SK-N-SH (cell line): ENCODE measurements at regions not wholly inside any gene's neighbourhood (a gene's known extent, or its start where the extent isn't known, plus 50 kb on each side); places are given as distances from the start of the nearest gene placed in this dataset.

Experiments used
- CTCF ChIA-PET: fragments of 300-600, 350-600 bp; formaldehyde crosslinking; extraction: SDS; loops from one replicate; lab custom pipeline; 2021; lab: Yijun Ruan, JAX
- POLR2A ChIA-PET: fragments of 350-600 bp; sonication (Branson Sonifier 250); formaldehyde crosslinking; extraction: SDS; loops from one replicate; lab custom pipeline; 2020; ENCODE audit warnings: antibody characterized with exemption, inconsistent platforms; lab: Yijun Ruan, JAX
- DNase-seq: peaks from one replicate; pipeline ENCODE4 v3.0.0; 2012
- H2AFZ ChIP-seq: fragments of 200-600 bp; sonication (generic); 2 replicates; pipeline ENCODE4 v1.8.1; 2016; ENCODE audit warnings: antibody characterized with exemption, mild to moderate bottlenecking, low read depth
- H3F3A ChIP-seq: fragments of 200-600 bp; sonication (generic); replicated peaks from 2 replicates; pipeline ENCODE3; 2016; ENCODE audit warnings: antibody characterized with exemption, mild to moderate bottlenecking; ENCODE audit not compliant: insufficient read depth
- H3K27ac ChIP-seq, 2 experiments: fragments of 200-500 bp in 1 of 2; fragments of 200-600 bp in 1 of 2; sonication (Bioruptor generic) in 1 of 2; sonication (generic), shearing (Covaris generic) in 1 of 2; 2 replicates each; pipeline versions ENCODE4 v1.5.1 to v1.6.1; 2014 to 2016; ENCODE audit warnings: low read depth in 2 of 2, inconsistent platforms in 1 of 2, low read length in 1 of 2, mild to moderate bottlenecking in 1 of 2, mixed read lengths in 1 of 2
- H3K27me3 ChIP-seq: fragments of 200-600 bp; sonication (generic), shearing (Covaris generic); 2 replicates; pipeline ENCODE4 v1.6.1; 2016; ENCODE audit warnings: mixed run types; ENCODE audit not compliant: insufficient read depth
- H3K36me3 ChIP-seq, 2 experiments: fragments of 200-500 bp in 1 of 2; fragments of 200-600 bp in 1 of 2; sonication (Bioruptor generic) in 1 of 2; sonication (generic) in 1 of 2; replicated peaks in 1 of 2; 2 replicates each; pipeline versions ENCODE3 to v1.5.1; 2014 to 2016; ENCODE audit warnings: low read length in 1 of 2, mild to moderate bottlenecking in 1 of 2; ENCODE audit not compliant: insufficient read depth in 2 of 2, control insufficient read depth in 1 of 2
- H3K4me1 ChIP-seq, 2 experiments: fragments of 200-500 bp in 1 of 2; fragments of 200-600 bp in 1 of 2; sonication (Bioruptor generic) in 1 of 2; sonication (generic), shearing (Covaris generic) in 1 of 2; 2 replicates each; pipeline versions ENCODE4 v1.5.1 to v1.6.1; 2014 to 2016; ENCODE audit warnings: low read depth in 1 of 2, low read length in 1 of 2, mixed run types in 1 of 2; ENCODE audit not compliant: insufficient read depth in 2 of 2, control insufficient read depth in 1 of 2
- H3K4me2 ChIP-seq: fragments of 200-600 bp; sonication (generic), shearing (Covaris generic); 2 replicates; pipeline ENCODE4 v1.6.1; 2017; ENCODE audit warnings: mixed run types
- H3K4me3 ChIP-seq, 2 experiments: fragments of 200-500 bp in 1 of 2; fragments of 200-600 bp in 1 of 2; sonication (Bioruptor generic) in 1 of 2; sonication (generic), shearing (Covaris generic) in 1 of 2; 2 replicates each; pipeline versions ENCODE4 v1.5.1 to v1.8.1; 2014 to 2016; ENCODE audit warnings: low read depth in 2 of 2, inconsistent platforms in 1 of 2, low read length in 1 of 2, mild to moderate bottlenecking in 1 of 2, mixed read lengths in 1 of 2, moderate library complexity in 1 of 2
- H3K79me2 ChIP-seq: fragments of 200-600 bp; sonication (generic); 2 replicates; pipeline ENCODE4 v1.8.1; 2017; ENCODE audit warnings: mild to moderate bottlenecking; ENCODE audit not compliant: insufficient read depth
- H3K9ac ChIP-seq: fragments of 200-600 bp; sonication (generic); 2 replicates; pipeline ENCODE4 v1.6.1; 2017; ENCODE audit warnings: mixed run types
- H3K9me2 ChIP-seq: fragments of 200-600 bp; sonication (generic); 2 replicates; pipeline ENCODE4 v1.6.1; 2017; ENCODE audit warnings: mixed run types
- H3K9me3 ChIP-seq: fragments of 200-600 bp; sonication (generic); 2 replicates; pipeline ENCODE4 v1.6.1; 2017; ENCODE audit warnings: mixed run types, mild to moderate bottlenecking, moderate library complexity
- H4K20me1 ChIP-seq: fragments of 200-600 bp; sonication (generic); 2 replicates; pipeline ENCODE4 v1.6.1; 2017; ENCODE audit warnings: mild to moderate bottlenecking, mixed run types; ENCODE audit not compliant: insufficient read depth
- ELF1 ChIP-seq: IDR thresholded peaks from 2 replicates; pipeline ENCODE4 v1.4.0; 2012
- FOSL2 ChIP-seq: IDR thresholded peaks from 2 replicates; pipeline ENCODE4 v1.4.0; 2012; ENCODE audit warnings: low read depth, mild to moderate bottlenecking, moderate library complexity, borderline replicate concordance
- FOXJ3 ChIP-seq: sonication (generic); formaldehyde crosslinking; IDR thresholded peaks from 2 replicates; pipeline ENCODE4 v1.5.1; 2020; ENCODE audit warnings: mild to moderate bottlenecking, missing genetic modification reagents
- FOXM1 ChIP-seq: IDR thresholded peaks from 2 replicates; pipeline ENCODE4 v1.4.0; 2012; ENCODE audit warnings: low read depth, mild to moderate bottlenecking
- GATA2 ChIP-seq: sonication (generic); formaldehyde crosslinking; IDR thresholded peaks from 2 replicates; pipeline ENCODE4 v1.5.0; 2020; ENCODE audit warnings: mild to moderate bottlenecking, missing genetic modification reagents
- MXI1 ChIP-seq: IDR thresholded peaks from 2 replicates; pipeline ENCODE4 v1.6.1; 2012; ENCODE audit warnings: mild to moderate bottlenecking, low read depth, low read length, improper control_type of control experiment
- NFIC ChIP-seq: IDR thresholded peaks from 2 replicates; pipeline ENCODE4 v1.4.0; 2012; ENCODE audit warnings: borderline replicate concordance
- RAD21 ChIP-seq: IDR thresholded peaks from 2 replicates; pipeline ENCODE4 v1.6.1; 2012; ENCODE audit warnings: mild to moderate bottlenecking, low read length
- RCOR1 ChIP-seq: fragments of 150-350 bp; IDR thresholded peaks from 2 replicates; pipeline ENCODE4 v1.6.1; 2017; ENCODE audit warnings: antibody characterized with exemption, low read length
- SIN3A ChIP-seq: IDR thresholded peaks from 2 replicates; pipeline ENCODE4 v1.6.1; 2012; ENCODE audit warnings: low read depth, mild to moderate bottlenecking, low read length, moderate library complexity, borderline replicate concordance
- TCF12 ChIP-seq: IDR thresholded peaks from 2 replicates; pipeline ENCODE4 v1.4.0; 2012
- TEAD4 ChIP-seq: IDR thresholded peaks from 2 replicates; pipeline ENCODE4 v1.4.0; 2012; ENCODE audit warnings: mild to moderate bottlenecking, borderline replicate concordance; ENCODE audit not compliant: insufficient read depth
- YY1 ChIP-seq: IDR thresholded peaks from 2 replicates; pipeline ENCODE4 v1.4.0; 2012; ENCODE audit warnings: low read depth, mild to moderate bottlenecking
- WGBS: methylation state at CpG from one replicate; pipeline ENCODE4 v1.1.6; 2017; ENCODE audit warnings: low lambda C conversion rate; 5-methylcytosine and 5-hydroxymethylcytosine counted together
- TF ChIP-seq, protein P1 (sequence below): IDR thresholded peaks from 2 replicates; pipeline ENCODE4 v1.6.1; 2012; ENCODE audit warnings: mild to moderate bottlenecking, low read depth, low read length, moderate library complexity
- TF ChIP-seq, protein P2 (sequence below): IDR thresholded peaks from 2 replicates; pipeline ENCODE4; 2012
- TF ChIP-seq, protein P3 (sequence below): fragments of 150-350 bp; IDR thresholded peaks from 2 replicates; pipeline ENCODE4 v1.6.1; 2017; ENCODE audit warnings: antibody characterized with exemption, low read length, low read depth, borderline replicate concordance

DNA sequence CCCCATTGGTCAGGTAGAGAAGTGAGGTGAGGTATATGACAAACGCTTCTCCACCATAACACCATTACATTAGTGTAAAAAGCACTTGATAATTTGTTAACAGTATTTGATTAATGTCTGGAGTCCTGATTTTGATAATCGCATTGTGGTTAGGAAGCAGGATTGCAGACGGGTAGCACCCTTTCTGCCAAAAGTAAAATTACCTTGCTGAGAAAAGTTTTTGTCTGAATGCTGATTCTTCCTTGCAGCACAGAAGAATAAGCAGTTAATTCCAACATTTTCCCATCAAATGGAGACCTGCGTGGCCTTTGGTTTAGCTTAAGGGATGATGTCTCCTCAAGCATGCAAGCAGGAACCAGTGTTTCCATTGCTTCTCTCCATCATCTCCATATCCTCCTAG is 1090.2 kb upstream of the TMEM132C start:
- DNase-seq: no peak
- POLR2A ChIA-PET: no interaction called here

DNA sequence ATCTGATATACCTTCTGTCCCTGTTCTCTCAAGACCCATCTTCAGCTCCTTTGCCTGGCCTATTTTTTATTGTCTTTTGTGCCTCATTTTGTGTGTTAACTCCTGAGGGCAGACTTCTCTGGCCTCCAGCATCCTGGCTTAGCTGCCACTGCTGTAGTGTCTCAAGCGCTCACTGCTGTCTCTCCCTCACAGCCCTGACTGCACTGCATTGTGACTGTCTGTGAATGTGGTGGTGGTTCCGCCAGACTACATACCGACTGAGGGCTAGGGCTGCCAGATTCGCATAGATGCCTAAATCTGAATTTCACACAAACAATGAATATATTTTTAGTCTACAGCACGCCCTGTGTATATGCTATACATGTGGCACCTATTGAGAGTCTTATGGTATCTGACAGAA is 1088.9 kb upstream of the TMEM132C start:
- no peak for DNase-seq
- Histone ChIP-seq H3K27ac (no peak overlapping the region), H3K9ac (no peak overlapping the region), H3F3A (no peaks in the 10 kb centered on the region), H3K9me3 (no peaks in the 10 kb centered on the region), H3K27me3 (no peaks in the 10 kb centered on the region), H3K4me1 (peaks cover 0 to 3% of the 10 kb centered on the region in 2 experiments; a peak in 1 of 4 replicates), H2AFZ (no peak overlapping the region), H3K79me2 (no peaks in the 10 kb centered on the region), H3K4me3 (no peak overlapping the region), H4K20me1 (no peaks in the 10 kb centered on the region), H3K36me3 (no peaks in the 10 kb centered on the region), H3K4me2 (no peak overlapping the region), H3K9me2 (no peaks in the 10 kb centered on the region)
- 7% methylated on average over 5 of the region's 5 CpGs for WGBS
- no peak for TF ChIP-seq RAD21
- no peak for TF ChIP-seq FOSL2
- TF ChIP-seq, protein P1, sequence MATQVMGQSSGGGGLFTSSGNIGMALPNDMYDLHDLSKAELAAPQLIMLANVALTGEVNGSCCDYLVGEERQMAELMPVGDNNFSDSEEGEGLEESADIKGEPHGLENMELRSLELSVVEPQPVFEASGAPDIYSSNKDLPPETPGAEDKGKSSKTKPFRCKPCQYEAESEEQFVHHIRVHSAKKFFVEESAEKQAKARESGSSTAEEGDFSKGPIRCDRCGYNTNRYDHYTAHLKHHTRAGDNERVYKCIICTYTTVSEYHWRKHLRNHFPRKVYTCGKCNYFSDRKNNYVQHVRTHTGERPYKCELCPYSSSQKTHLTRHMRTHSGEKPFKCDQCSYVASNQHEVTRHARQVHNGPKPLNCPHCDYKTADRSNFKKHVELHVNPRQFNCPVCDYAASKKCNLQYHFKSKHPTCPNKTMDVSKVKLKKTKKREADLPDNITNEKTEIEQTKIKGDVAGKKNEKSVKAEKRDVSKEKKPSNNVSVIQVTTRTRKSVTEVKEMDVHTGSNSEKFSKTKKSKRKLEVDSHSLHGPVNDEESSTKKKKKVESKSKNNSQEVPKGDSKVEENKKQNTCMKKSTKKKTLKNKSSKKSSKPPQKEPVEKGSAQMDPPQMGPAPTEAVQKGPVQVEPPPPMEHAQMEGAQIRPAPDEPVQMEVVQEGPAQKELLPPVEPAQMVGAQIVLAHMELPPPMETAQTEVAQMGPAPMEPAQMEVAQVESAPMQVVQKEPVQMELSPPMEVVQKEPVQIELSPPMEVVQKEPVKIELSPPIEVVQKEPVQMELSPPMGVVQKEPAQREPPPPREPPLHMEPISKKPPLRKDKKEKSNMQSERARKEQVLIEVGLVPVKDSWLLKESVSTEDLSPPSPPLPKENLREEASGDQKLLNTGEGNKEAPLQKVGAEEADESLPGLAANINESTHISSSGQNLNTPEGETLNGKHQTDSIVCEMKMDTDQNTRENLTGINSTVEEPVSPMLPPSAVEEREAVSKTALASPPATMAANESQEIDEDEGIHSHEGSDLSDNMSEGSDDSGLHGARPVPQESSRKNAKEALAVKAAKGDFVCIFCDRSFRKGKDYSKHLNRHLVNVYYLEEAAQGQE: no peak
- TF ChIP-seq MXI1: no peak
- TF ChIP-seq, protein P2, sequence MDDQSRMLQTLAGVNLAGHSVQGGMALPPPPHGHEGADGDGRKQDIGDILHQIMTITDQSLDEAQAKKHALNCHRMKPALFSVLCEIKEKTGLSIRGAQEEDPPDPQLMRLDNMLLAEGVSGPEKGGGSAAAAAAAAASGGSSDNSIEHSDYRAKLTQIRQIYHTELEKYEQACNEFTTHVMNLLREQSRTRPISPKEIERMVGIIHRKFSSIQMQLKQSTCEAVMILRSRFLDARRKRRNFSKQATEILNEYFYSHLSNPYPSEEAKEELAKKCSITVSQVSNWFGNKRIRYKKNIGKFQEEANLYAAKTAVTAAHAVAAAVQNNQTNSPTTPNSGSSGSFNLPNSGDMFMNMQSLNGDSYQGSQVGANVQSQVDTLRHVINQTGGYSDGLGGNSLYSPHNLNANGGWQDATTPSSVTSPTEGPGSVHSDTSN: no peak
- no peak for TF ChIP-seq YY1
- TF ChIP-seq NFIC: no peak
- no peak for TF ChIP-seq TEAD4
- TF ChIP-seq ELF1: no peak
- no peak for TF ChIP-seq GATA2 (CRISPR knock-in tag)
- TF ChIP-seq TCF12: no peak
- TF ChIP-seq SIN3A: no peak
- TF ChIP-seq RCOR1: no peak
- no peak for TF ChIP-seq FOXJ3
- TF ChIP-seq, protein P3, sequence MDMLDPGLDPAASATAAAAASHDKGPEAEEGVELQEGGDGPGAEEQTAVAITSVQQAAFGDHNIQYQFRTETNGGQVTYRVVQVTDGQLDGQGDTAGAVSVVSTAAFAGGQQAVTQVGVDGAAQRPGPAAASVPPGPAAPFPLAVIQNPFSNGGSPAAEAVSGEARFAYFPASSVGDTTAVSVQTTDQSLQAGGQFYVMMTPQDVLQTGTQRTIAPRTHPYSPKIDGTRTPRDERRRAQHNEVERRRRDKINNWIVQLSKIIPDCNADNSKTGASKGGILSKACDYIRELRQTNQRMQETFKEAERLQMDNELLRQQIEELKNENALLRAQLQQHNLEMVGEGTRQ: no peak
- ChIA-PET CTCF (interaction anchor here (0.6 to 1.1 kb wide), 2 partner anchors 87 to 203 kb away, joined by 3 read pairs; no protein-coding TSS in a partner anchor), POLR2A (no interaction called here)

More for the DNA sequence above, 1090.2 kb upstream of the TMEM132C start:
- Histone ChIP-seq H3K79me2 (no peaks in the 10 kb centered on the region), H3K36me3 (no peaks in the 10 kb centered on the region), H3K27me3 (no peaks in the 10 kb centered on the region), H3K4me3 (no peak overlapping the region), H3F3A (no peaks in the 10 kb centered on the region), H3K9ac (no peak overlapping the region), H3K27ac (no peak overlapping the region), H3K4me1 (peaks cover 0 to 3% of the 10 kb centered on the region in 2 experiments; a peak in 1 of 4 replicates), H2AFZ (no peak overlapping the region), H3K9me3 (no peaks in the 10 kb centered on the region), H3K9me2 (no peaks in the 10 kb centered on the region), H4K20me1 (no peaks in the 10 kb centered on the region), H3K4me2 (no peak overlapping the region)
- CTCF ChIA-PET: no interaction called here
- WGBS: 47% methylated on average over 4 of the region's 4 CpGs
- TF ChIP-seq FOXM1 (no peak), MXI1 (no peak), NFIC (no peak)
